GM18861 (cell line): ENCODE measurements at regions not wholly inside any gene's neighbourhood (a gene's known extent, or its start where the extent isn't known, plus 50 kb on each side); places are given as distances from the start of the nearest gene placed in this dataset.
A peak's percentile ranks its signal among the peaks of the same experiment; 100 is the strongest.
"Not testable (repeated sequence)": the region's sequence is repeated elsewhere in the genome, so short reads cannot be mapped to it uniquely, and the experiment has no call there.

Experiments used
- ATAC-seq: cut with Tn5 transposase; IDR thresholded peaks from one replicate; pipeline ENCODE4 v1.9.1; 2021; ENCODE audit not compliant: unreplicated experiment

DNA sequence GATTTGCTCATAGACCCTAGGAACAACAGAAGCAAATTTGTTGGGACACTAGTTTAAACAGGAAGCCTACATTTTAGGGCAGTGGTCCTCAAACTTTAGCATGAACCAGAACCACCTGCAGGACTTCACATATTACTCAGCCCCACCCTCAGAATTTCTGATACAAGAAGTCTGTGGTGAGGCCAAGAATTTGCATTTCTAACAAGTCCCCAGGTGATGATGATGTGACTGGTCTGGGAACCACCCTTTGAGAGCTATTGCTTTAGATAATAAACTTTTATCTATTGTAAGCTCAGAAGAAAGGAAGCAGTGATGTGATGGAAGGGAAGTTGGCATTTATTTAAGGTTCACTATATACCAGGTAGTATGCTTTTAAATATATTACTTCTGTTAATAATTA is 194.0 kb downstream of the FAM181B start:
- ATAC-seq, result peak; percentile 60

GRCh38 chr11:82536706-82537105 is 197.0 kb downstream of the FAM181B start:
- ATAC-seq, result no peak

GRCh38 chr11:82533628-82534327 is 199.9 kb downstream of the FAM181B start:
- no peak for ATAC-seq

- no peak for ATAC-seq
These were observed 203.7 kb downstream of the FAM181B start for GRCh38 chr11:82529936-82530335.

GRCh38 chr11:82527081-82527584 is 206.5 kb downstream of the FAM181B start:
- ATAC-seq, result no peak

- no peak for ATAC-seq
These were observed 210.5 kb downstream of the FAM181B start for GRCh38 chr11:82523141-82523540.

- ATAC-seq, result no peak
These were observed 212.2 kb downstream of the FAM181B start for GRCh38 chr11:82521427-82521826.

- no peak for ATAC-seq
These were observed 226.4 kb downstream of the FAM181B start for GRCh38 chr11:82507288-82507687.

GRCh38 chr11:82505379-82505778 is 228.3 kb downstream of the FAM181B start:
- ATAC-seq, result no peak

GRCh38 chr11:82501174-82501573 is 232.5 kb downstream of the FAM181B start:
- ATAC-seq, result not testable (repeated sequence)

- ATAC-seq, result no peak
These were observed 238.7 kb downstream of the FAM181B start for GRCh38 chr11:82494988-82495432.

DNA sequence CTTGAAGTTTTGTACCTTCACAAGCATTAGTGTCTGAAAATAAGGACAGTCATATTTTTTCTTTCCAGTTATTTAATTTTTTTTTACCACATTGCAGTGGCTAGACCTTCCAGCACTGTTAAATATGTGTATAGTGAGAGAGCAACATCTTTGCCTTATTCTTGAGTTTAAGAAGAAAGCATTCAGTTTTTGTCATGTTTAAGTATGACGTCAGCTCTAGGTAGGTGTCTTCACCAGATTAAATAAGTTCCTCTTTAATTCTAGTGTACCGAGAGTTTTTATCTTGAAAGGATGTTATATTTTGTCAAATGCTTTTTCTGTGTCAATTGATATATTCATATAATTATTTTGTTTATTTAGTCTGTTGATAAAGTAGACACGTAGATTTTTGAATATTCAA is 258.8 kb downstream of the FAM181B start:
- ATAC-seq, result no peak

- no peak for ATAC-seq
These were observed 268.2 kb downstream of the FAM181B start for GRCh38 chr11:82465481-82465880.

- ATAC-seq, result no peak
These were observed 270.9 kb downstream of the FAM181B start for GRCh38 chr11:82462608-82463242.

DNA sequence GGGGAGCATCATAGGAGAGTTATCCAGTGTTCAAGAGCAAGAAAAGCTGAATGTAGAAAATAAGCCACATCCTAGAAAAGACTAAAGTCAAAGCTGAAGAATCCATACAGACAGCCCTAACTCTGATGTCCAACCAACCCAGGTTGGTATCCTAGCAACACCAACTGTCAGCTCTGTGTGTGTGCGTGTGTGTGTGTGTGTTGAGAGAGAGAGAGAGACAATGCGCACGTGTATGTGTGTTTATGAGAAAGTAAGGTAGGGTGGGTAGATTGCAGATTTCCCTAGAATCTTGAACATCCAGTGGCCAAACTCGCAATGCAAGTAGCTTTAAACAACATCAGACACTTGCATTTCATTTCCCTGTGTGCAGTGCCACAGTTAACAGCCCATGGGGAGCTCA is 274.9 kb downstream of the FAM181B start:
- no peak for ATAC-seq

DNA sequence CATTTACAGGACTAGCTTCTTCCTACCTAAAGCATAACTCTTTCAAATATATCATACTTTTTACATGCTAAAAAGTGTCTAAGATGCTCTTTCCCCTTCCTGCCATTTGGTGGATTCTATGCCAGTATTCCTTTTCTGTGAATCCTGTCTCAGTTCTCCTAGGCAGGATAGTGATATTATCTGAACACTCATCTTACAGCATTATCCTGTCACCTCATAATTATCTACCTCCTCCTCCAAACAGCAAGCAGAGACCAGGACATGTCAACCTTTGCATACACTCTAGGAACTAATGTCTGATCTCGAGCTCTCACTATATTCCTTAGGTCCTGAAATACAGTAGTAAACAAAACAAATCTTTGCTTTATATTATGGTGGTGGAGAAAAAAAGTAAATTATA is 275.5 kb downstream of the FAM181B start:
- no peak for ATAC-seq

- no peak for ATAC-seq
These were observed 282.7 kb downstream of the FAM181B start for GRCh38 chr11:82450996-82451395.

DNA sequence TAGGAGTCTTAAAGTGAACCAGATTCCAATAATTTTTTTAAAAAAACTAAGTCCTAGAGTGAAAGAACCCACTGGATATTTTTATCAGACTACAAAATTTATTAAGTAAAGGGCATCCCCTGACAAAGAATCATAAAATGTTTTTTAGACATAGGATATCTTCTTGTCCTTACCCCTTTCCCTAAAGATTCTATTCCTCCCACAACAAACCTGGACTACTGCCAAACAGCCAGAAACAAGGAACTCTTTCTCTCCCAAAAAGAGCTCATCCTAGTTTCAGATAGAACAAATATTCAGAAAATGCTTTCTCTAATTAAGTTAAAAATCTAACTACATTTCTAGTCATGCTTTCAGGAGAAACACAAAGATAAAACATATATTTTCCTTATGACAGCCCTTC is 327.1 kb downstream of the FAM181B start:
- no peak for ATAC-seq

- no peak for ATAC-seq
These were observed 328.2 kb downstream of the FAM181B start for GRCh38 chr11:82405421-82405820.

GRCh38 chr11:82404981-82405380 is 328.7 kb downstream of the FAM181B start:
- no peak for ATAC-seq

DNA sequence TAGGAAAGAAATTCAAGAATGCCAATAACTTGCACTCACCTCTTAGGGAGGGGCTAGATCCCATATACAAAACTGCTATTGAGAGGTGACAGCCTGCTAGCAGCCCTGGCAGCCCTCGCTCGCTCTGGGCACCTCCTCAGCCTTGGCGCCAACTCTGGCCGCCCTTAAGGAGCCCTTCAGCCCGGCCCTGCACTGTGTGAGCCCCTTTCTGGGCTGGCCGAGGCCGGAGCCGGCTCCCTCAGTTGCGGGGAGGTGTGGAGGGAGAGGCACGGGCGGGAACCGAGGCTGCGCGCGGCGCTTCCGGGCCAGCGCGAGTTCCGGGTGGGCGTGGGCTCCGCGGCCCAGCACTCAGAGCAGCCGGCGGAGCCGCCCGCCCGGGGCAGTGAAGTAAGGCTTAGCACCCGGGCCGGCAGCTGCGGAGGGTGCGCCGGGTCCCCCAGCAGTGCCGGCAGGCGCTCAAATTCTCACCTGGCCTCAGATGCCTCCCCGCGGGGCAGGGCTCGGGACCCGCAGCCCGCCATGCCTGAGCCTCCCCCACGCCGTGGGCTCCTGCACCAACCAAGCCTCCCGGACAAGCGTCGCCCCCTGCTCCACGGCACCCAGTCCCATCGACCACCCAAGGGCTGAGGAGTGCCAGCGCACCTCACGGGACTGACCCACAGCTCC is 329.9 kb downstream of the FAM181B start:
- ATAC-seq, result no peak

DNA sequence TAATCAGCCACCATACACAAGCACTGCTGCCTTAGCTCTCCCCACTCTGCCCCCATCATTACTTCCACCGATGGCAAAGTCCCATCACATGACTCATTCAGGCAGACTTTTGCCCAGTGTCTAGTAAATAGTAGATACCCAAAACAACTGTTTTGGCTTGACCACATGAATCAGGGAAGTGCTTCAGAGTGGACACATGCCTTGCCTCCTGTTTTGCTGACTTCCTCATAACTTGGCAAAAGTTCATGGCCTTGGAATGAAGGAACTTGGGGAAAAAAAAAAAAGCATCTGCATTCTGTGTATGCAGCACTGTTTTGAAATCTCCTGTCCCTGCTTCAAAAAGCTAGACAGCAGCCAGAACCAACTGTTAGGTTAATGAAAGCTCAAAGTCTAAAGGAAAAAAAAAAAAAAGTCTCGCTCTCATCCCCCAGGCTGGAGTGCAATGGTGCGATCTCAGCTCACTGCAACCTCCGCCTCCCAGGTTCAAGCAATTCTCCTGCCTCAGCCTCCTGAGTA is 335.3 kb downstream of the FAM181B start:
- no peak for ATAC-seq
